ENCODE measurements at regions not wholly inside any gene's neighbourhood (a gene's known extent, or its start where the extent isn't known, plus 50 kb on each side); places are given as distances from the start of the nearest gene placed in this dataset.

DNA sequence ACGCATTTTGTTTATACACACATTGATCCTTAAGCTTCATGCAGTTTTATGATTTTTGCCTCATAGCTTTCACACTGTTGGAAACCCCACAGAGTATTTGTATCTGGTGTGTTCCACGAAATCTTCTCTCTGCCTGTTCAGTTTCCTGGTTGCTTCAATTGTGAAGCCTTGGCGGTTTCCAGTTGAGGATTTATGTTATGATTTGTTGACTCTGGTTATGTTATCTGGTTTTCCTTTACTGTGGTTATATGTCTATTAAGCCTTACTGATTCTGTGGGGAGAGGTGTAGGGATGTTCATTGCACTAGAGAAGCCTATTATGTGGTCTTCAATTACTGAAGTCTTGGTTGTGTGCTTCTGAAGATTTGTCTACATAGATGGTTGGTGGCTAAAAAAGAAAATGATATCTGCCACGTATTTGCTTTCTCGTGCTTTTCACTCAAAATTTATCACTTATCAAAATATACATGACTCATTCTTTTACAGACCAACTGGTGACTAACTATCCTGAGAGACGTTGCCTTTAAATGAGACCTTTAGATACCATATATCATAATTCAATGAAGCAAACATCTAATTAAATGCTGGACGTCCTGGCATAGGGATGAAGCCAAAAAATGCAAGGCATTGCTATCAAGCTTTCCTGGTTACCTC, 488.0 kb upstream of the B3GALT2 start:
- no peaks in the 10 kb centered on the region for H3K27me3 ChIP-seq (ENCODE audit: control insufficient read depth, insufficient read depth, low read length)
- no peak overlapping the region for H3K4me2 ChIP-seq (ENCODE audit: low read length)
- H3K9ac ChIP-seq (ENCODE audit: low read depth, low read length): no peak overlapping the region
- no peaks in the 10 kb centered on the region for H3K36me3 ChIP-seq (ENCODE audit: insufficient read depth, low read length)
- H3K4me1 ChIP-seq (ENCODE audit: control insufficient read depth, insufficient read depth, low read length): no peaks in the 10 kb centered on the region
- H3K9me3 ChIP-seq (replicated peaks; ENCODE audit: low read length): no peaks in the 10 kb centered on the region
- no peak overlapping the region for H3K4me3 ChIP-seq (ENCODE audit: low read length)

DNA sequence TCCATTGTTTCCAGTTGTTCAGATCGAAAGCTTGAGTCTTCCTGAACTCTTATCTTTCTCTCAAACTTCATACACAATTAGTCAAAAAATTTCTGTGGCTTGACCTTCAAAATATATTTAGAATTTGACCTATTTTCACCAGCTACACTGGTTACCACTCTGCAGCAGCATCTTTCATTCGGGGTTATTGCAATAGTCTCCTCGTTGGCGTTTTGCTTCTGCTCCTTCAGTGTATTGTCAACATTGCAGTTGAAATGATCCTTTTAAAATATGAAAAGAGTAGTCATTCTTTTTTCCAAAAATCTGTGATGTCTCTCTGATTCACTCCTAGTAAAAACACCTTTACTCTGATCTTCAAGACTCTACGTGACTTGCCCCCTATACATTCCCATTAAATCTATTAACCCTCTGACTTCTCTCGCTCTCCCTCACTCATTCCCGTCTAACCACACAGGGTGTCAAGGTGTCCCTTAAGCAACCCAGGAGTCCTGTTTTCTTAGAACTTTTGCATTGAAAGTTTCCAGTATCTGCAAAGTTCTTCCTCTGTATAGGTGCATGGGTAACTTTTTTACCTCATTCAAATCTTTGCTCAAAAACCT, 480.2 kb upstream of the B3GALT2 start:
- H3K27me3 ChIP-seq (ENCODE audit: control insufficient read depth, insufficient read depth, low read length): no peaks in the 10 kb centered on the region
- H3K36me3 ChIP-seq (ENCODE audit: insufficient read depth, low read length): no peaks in the 10 kb centered on the region
- H3K4me3 ChIP-seq (ENCODE audit: low read length): no peak overlapping the region
- H3K9me3 ChIP-seq (replicated peaks; ENCODE audit: low read length): no peaks in the 10 kb centered on the region
- no peaks in the 10 kb centered on the region for H3K4me1 ChIP-seq (ENCODE audit: control insufficient read depth, insufficient read depth, low read length)
- no peak overlapping the region for H3K9ac ChIP-seq (ENCODE audit: low read depth, low read length)
- no peak overlapping the region for H3K4me2 ChIP-seq (ENCODE audit: low read length)

DNA sequence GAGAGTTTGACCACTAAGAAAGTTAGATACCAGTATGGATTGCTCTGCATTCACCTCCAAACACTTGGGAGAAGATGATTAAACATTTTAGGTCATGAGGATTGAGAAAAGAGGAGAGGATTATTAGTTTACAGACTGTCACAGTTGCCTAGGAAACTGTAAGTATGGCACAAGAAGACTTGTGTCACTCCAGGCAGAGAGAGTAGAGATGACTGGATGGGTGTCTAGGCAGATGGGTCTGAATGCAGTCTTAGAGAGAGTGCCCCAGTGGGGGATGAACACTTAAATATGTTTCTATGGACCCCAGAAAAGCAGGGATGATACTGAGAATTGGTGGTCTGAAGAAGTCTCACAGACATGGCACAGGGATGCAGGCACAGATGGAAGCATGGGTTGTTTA, 477.6 kb upstream of the B3GALT2 start:
- Histone ChIP-seq H3K9ac (ENCODE audit: low read depth, low read length) (no peak overlapping the region), H3K36me3 (ENCODE audit: insufficient read depth, low read length) (no peaks in the 10 kb centered on the region), H3K9me3 (replicated peaks; ENCODE audit: low read length) (no peaks in the 10 kb centered on the region), H3K4me2 (ENCODE audit: low read length) (no peak overlapping the region), H3K4me3 (ENCODE audit: low read length) (no peak overlapping the region), H3K4me1 (ENCODE audit: control insufficient read depth, insufficient read depth, low read length) (no peaks in the 10 kb centered on the region), H3K27me3 (ENCODE audit: control insufficient read depth, insufficient read depth, low read length) (no peaks in the 10 kb centered on the region)

DNA sequence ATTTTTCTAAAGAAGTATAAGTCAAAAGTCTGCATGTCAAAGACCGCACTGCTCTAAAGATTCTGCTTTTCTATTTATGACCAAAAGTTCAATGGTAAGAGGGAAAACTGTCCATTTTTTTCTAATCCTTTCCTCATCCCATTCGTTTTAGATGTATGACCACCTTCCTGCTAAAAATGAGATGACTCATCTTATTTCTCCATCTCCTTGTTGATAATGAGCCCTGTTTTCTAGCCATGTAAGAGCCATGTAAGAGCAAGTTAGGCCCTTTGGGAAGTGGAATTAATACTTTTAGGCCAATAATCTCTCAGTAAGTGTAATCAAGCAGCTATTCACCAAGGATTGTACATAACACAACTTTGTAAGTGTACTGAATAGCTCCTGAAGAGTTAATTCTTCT, 475.6 kb upstream of the B3GALT2 start:
- H3K4me2 ChIP-seq (ENCODE audit: low read length): no peak overlapping the region
- no peaks in the 10 kb centered on the region for H3K27me3 ChIP-seq (ENCODE audit: control insufficient read depth, insufficient read depth, low read length)
- no peaks in the 10 kb centered on the region for H3K36me3 ChIP-seq (ENCODE audit: insufficient read depth, low read length)
- H3K4me1 ChIP-seq (ENCODE audit: control insufficient read depth, insufficient read depth, low read length): no peaks in the 10 kb centered on the region
- H3K9ac ChIP-seq (ENCODE audit: low read depth, low read length): no peak overlapping the region
- H3K9me3 ChIP-seq (replicated peaks; ENCODE audit: low read length): no peaks in the 10 kb centered on the region
- H3K4me3 ChIP-seq (ENCODE audit: low read length): no peak overlapping the region

DNA sequence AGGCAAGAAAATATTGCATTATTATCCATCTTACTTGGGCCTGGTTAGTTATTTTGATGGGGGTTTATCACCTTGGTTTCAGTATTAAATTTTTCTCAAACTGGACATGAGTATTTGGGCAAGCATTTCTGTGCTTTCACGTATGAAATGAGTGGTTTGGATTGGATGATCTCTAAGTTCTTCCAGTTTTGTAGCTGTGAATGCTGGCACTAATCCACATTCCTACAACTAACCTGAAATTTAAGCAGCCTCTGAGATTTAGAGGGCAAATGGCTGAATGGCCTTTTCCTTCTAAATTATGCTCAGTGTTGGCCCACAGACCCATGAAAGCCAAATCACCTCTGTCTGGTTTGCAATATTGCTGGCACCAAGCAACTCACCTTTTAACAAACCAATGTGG, 475.0 kb upstream of the B3GALT2 start:
- H3K4me1 ChIP-seq (ENCODE audit: control insufficient read depth, insufficient read depth, low read length): no peaks in the 10 kb centered on the region
- no peaks in the 10 kb centered on the region for H3K36me3 ChIP-seq (ENCODE audit: insufficient read depth, low read length)
- H3K9me3 ChIP-seq (replicated peaks; ENCODE audit: low read length): no peaks in the 10 kb centered on the region
- no peak overlapping the region for H3K9ac ChIP-seq (ENCODE audit: low read depth, low read length)
- no peaks in the 10 kb centered on the region for H3K27me3 ChIP-seq (ENCODE audit: control insufficient read depth, insufficient read depth, low read length)
- H3K4me2 ChIP-seq (ENCODE audit: low read length): no peak overlapping the region
- H3K4me3 ChIP-seq (ENCODE audit: low read length): no peak overlapping the region

DNA sequence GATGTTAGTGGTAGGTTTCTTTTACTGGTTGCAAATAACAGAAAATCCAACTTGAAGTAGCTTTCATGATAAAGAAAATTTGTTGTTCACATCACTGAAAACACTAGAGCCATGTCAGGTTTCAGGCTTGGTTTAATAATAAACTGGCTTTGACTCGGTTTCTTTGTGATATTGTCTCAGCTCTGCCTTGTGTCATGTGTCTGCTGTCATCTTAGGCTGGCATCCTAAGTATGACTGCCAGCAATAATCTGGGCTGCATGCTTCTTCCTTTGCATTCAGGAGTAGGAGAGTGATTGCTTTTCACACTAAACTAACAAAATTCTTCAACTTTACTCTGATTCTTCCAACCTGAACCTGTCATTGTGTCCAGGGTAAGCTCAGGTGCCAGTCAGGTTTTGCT, 474.0 kb upstream of the B3GALT2 start:
- no peaks in the 10 kb centered on the region for H3K36me3 ChIP-seq (ENCODE audit: insufficient read depth, low read length)
- H3K4me2 ChIP-seq (ENCODE audit: low read length): no peak overlapping the region
- no peak overlapping the region for H3K4me3 ChIP-seq (ENCODE audit: low read length)
- H3K9ac ChIP-seq (ENCODE audit: low read depth, low read length): no peak overlapping the region
- no peaks in the 10 kb centered on the region for H3K27me3 ChIP-seq (ENCODE audit: control insufficient read depth, insufficient read depth, low read length)
- no peaks in the 10 kb centered on the region for H3K4me1 ChIP-seq (ENCODE audit: control insufficient read depth, insufficient read depth, low read length)
- no peaks in the 10 kb centered on the region for H3K9me3 ChIP-seq (replicated peaks; ENCODE audit: low read length)

DNA sequence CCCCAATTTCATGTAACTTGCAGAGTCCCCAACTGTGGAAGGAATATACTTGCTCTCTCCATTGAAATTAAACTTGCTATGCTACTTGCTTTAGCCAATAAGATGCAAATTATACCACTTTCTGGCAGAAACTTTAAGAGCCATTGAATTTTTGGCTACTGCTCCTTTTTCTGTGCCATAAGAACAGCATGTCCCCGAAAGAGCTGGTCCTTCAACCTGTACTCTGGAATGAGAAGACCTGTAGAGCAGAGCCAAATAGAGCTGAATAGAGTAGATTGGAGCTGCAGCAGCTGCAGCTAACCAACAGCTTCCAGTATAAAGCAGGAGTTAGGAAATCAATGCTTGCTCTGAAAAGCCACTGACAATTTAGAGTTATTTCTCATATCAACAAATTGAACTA, 472.3 kb upstream of the B3GALT2 start:
- no peaks in the 10 kb centered on the region for H3K4me1 ChIP-seq (ENCODE audit: control insufficient read depth, insufficient read depth, low read length)
- no peaks in the 10 kb centered on the region for H3K27me3 ChIP-seq (ENCODE audit: control insufficient read depth, insufficient read depth, low read length)
- H3K4me3 ChIP-seq (ENCODE audit: low read length): no peak overlapping the region
- no peaks in the 10 kb centered on the region for H3K36me3 ChIP-seq (ENCODE audit: insufficient read depth, low read length)
- H3K9me3 ChIP-seq (replicated peaks; ENCODE audit: low read length): no peaks in the 10 kb centered on the region
- no peak overlapping the region for H3K4me2 ChIP-seq (ENCODE audit: low read length)
- H3K9ac ChIP-seq (ENCODE audit: low read depth, low read length): no peak overlapping the region

DNA sequence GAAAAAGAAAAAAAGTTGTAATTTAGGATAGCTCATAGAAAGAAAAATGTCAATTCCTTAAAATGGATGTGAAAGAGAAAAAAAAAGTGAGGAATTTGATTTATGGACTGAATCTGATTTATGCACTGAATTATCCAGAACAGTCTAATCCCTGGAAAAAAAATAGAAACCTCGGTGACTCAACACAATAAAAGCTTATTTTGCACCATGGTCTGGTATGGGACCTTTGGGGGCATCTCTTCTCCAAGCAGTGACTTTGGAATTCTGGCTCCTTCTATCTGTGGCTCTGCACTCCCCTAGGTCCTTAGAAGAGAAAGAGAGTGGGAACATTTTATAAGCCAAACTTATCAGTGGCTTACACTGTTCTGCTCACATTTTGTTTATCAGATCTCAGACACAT, 471.7 kb upstream of the B3GALT2 start:
- Histone ChIP-seq H3K27me3 (ENCODE audit: control insufficient read depth, insufficient read depth, low read length) (no peaks in the 10 kb centered on the region), H3K4me1 (ENCODE audit: control insufficient read depth, insufficient read depth, low read length) (no peaks in the 10 kb centered on the region), H3K4me2 (ENCODE audit: low read length) (no peak overlapping the region), H3K4me3 (ENCODE audit: low read length) (no peak overlapping the region), H3K9me3 (replicated peaks; ENCODE audit: low read length) (no peaks in the 10 kb centered on the region), H3K36me3 (ENCODE audit: insufficient read depth, low read length) (no peaks in the 10 kb centered on the region), H3K9ac (ENCODE audit: low read depth, low read length) (no peak overlapping the region)

DNA sequence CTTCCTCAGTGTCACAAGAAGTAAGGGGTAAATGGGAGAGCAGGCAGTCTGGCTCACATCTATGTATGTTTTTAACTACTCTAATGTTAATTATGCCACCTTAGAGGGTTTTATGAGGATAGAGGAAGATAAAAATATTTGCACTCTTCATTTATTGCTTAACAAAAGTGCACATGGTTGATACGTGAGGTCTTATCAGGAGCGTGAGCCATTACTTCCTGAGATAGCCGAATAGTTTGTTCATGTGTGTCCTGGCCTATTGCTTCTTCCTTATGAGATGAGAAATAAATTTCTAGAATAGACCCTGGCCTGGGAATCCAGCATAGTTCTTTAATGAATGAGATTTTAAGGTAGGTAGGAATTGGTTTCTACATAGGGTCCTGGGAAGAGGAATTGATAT, 471.1 kb upstream of the B3GALT2 start:
- Histone ChIP-seq H3K9ac (ENCODE audit: low read depth, low read length) (no peak overlapping the region), H3K4me2 (ENCODE audit: low read length) (no peak overlapping the region), H3K4me3 (ENCODE audit: low read length) (no peak overlapping the region)

DNA sequence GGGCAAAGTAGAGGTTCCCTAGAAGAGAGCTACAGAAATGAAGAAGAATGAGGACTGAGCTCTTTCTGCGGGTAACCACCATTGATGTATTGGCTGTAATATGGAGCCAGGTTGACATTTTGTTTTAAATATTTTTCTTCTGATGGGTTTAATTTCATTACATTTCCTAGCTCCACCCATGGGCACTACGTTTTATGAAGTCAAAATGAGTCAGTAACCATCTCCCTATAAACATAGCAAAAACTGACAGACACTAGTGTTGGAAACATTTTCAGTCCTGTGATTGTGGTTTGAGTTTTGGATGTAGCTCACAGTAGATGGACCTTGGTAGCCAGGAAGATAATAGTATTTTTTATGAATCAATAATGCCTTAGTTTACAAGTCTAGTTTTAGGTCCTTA, 470.4 kb upstream of the B3GALT2 start:
- Histone ChIP-seq H3K27me3 (ENCODE audit: control insufficient read depth, insufficient read depth, low read length) (no peaks in the 10 kb centered on the region), H3K4me1 (ENCODE audit: control insufficient read depth, insufficient read depth, low read length) (no peaks in the 10 kb centered on the region), H3K9me3 (replicated peaks; ENCODE audit: low read length) (no peaks in the 10 kb centered on the region), H3K9ac (ENCODE audit: low read depth, low read length) (no peak overlapping the region), H3K4me3 (ENCODE audit: low read length) (no peak overlapping the region), H3K36me3 (ENCODE audit: insufficient read depth, low read length) (no peaks in the 10 kb centered on the region), H3K4me2 (ENCODE audit: low read length) (no peak overlapping the region)

More for the DNA sequence above, 471.1 kb upstream of the B3GALT2 start:
- Histone ChIP-seq H3K36me3 (ENCODE audit: insufficient read depth, low read length) (no peaks in the 10 kb centered on the region), H3K27me3 (ENCODE audit: control insufficient read depth, insufficient read depth, low read length) (no peaks in the 10 kb centered on the region), H3K9me3 (replicated peaks; ENCODE audit: low read length) (no peaks in the 10 kb centered on the region), H3K4me1 (ENCODE audit: control insufficient read depth, insufficient read depth, low read length) (no peaks in the 10 kb centered on the region)

DNA sequence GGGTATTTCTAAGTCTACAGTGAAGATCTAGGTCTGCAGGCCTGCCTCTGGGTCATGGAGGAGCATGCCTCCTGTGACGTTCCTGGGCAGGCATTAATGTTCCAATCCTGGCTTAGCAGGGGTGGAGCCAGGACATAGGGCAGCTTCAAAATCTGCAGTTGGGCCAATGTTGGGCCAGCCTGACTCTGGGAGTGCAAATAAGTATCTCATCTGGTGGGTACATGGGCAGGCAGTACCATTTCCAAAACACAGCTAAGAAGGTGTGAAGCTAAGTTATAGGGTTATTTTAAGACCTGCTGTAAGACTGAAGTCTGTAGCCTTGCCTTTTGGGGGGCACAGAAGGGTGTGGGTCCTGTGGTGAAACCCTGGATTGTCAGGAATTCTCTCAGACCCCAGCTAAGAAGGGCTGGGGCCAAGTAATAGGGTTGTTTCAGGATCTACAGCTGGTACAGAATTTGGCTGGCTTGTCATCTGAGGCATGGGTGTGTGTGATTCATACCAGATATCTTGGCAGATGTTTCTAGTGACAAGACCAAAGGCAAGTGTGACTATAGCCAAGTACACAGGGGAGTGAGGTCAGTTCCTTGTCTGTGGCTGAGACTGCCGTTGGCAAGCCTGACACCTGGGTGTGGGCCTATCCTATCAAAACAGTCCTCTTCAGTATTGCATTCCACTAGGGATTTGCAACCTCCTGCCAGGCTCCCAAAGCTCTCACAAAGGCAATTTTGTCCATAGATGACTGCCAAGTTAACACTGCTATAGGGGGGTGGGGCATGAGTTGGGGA, 468.7 kb upstream of the B3GALT2 start:
- no peaks in the 10 kb centered on the region for H3K27me3 ChIP-seq (ENCODE audit: control insufficient read depth, insufficient read depth, low read length)
- no peaks in the 10 kb centered on the region for H3K4me1 ChIP-seq (ENCODE audit: control insufficient read depth, insufficient read depth, low read length)
- no peaks in the 10 kb centered on the region for H3K36me3 ChIP-seq (ENCODE audit: insufficient read depth, low read length)
- H3K9ac ChIP-seq (ENCODE audit: low read depth, low read length): no peak overlapping the region
- H3K4me3 ChIP-seq (ENCODE audit: low read length): no peak overlapping the region
- H3K9me3 ChIP-seq (replicated peaks; ENCODE audit: low read length): no peaks in the 10 kb centered on the region
- H3K4me2 ChIP-seq (ENCODE audit: low read length): no peak overlapping the region

DNA sequence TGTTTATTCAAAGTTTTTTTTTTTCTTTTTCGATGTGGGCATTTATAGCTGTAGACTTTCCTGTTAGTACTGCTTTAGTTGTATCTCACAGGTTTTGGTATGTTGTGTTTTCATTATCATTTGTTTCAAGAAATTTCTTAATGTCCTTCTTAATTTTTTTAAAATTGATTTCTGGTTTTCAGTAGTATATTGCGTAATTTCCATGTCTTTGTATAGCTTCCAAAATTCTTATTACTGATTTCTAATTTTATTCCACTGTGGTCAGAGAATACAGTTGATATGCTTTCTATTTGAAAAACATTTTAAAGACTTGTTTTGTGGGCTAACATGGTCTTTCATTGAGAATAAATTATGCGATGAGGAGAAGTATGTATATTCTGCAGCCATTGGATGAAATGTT, 463.2 kb upstream of the B3GALT2 start:
- H3K9me3 ChIP-seq (replicated peaks; ENCODE audit: low read length): no peaks in the 10 kb centered on the region
- H3K4me3 ChIP-seq (ENCODE audit: low read length): no peak overlapping the region
- H3K4me2 ChIP-seq (ENCODE audit: low read length): no peak overlapping the region
- no peaks in the 10 kb centered on the region for H3K36me3 ChIP-seq (ENCODE audit: insufficient read depth, low read length)
- H3K9ac ChIP-seq (ENCODE audit: low read depth, low read length): no peak overlapping the region
- H3K27me3 ChIP-seq (ENCODE audit: control insufficient read depth, insufficient read depth, low read length): no peaks in the 10 kb centered on the region
- H3K4me1 ChIP-seq (ENCODE audit: control insufficient read depth, insufficient read depth, low read length): no peaks in the 10 kb centered on the region

All from skeletal muscle satellite cell (primary cell).